GM10266 (cell line): ENCODE measurements at regions not wholly inside any gene's neighbourhood (a gene's known extent, or its start where the extent isn't known, plus 50 kb on each side); places are given as distances from the start of the nearest gene placed in this dataset.

Experiments used
- DNase-seq: peaks from one replicate; pipeline ENCODE4 v3.0.0; 2012; ENCODE audit errors: extremely low spot score
- TF ChIP-seq, protein P1 (sequence below): IDR thresholded peaks from 2 replicates; pipeline ENCODE4 v1.5.1; 2012; ENCODE audit warnings: mild to moderate bottlenecking, low read depth; ENCODE audit not compliant: control insufficient read depth, insufficient read depth; ENCODE audit errors: missing control alignments

DNA sequence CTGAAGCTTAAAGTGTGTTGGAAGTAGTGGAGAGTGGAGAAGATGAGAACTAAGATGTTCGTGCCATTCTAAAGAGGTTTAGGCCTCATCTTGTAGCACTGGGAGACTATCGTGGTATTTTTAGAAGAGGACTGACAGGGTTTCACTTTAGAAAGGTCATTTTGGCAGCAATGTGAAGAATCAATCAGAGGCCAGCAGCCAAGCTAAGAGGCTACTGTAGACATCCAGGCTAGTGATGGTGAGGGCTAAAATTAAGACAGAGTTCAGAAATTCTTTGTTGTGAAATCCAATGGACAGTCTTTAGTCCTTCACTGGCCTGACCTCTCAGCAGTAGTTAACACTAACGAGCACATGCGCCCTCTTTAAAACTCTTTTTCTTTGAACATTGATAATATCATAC lies 288.2 kb downstream of the TBL1XR1 start:
- no peak for DNase-seq
- TF ChIP-seq, protein P1, sequence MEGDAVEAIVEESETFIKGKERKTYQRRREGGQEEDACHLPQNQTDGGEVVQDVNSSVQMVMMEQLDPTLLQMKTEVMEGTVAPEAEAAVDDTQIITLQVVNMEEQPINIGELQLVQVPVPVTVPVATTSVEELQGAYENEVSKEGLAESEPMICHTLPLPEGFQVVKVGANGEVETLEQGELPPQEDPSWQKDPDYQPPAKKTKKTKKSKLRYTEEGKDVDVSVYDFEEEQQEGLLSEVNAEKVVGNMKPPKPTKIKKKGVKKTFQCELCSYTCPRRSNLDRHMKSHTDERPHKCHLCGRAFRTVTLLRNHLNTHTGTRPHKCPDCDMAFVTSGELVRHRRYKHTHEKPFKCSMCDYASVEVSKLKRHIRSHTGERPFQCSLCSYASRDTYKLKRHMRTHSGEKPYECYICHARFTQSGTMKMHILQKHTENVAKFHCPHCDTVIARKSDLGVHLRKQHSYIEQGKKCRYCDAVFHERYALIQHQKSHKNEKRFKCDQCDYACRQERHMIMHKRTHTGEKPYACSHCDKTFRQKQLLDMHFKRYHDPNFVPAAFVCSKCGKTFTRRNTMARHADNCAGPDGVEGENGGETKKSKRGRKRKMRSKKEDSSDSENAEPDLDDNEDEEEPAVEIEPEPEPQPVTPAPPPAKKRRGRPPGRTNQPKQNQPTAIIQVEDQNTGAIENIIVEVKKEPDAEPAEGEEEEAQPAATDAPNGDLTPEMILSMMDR: no peak

DNA sequence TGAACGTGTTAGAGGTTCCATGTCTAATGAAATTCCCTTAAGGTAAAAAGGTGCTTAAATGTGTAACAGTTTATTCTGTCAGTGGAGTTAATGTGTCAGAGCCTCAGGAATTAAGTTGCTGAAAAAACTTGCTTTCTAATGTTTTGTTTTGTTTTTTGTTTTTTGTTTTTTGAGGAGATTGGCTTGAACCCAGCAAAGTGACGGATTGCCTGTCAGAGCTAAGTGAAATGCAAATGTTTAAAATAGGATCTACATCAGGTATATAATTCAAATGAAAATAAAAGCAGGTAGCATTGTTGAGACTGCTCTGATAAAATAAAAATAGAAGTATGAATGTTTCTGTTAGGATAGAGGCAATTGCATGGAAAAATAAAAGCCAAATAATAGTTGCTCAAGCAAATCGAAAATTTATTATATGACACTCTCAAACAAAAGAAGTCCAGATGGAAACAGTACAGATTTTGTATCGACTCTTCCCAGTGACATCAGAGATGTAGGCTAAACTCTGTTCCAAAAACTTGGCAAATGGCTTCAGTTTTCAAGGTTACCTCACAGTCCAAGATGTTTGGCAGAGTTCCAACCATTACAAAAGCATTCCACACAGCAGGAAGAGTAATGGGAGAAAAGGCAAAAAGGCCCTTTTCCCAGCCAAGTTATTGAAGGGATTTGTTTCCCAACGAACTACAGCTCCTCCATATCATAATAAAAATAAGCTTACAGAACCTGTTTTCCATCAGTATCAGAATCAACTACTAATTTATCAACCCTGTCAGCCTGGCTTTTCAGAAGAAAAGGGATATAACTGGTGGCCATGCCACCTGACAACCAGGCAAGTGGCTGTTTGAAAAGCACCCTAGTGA lies 291.0 kb downstream of the TBL1XR1 start:
- no peak for DNase-seq
- TF ChIP-seq, protein P1: no peak

DNA sequence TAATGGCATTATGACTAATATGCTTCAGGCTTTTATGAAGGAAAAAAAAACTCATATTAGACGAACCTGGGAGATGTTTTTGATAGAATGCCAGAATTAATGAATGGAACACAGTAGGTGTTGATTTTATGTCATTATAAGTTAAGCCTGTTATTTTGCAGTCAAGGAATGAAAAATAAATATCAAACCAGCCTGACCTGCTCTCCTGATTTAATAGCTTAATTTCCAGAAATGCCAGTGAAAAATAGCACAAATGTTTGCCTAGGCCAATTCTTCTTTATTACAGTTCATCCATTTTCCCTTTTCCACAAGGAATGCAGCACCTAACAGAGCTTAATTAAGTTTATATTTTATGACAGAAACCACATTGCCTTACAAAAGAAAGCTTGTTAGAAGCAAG lies 292.0 kb downstream of the TBL1XR1 start:
- no peak for DNase-seq

DNA sequence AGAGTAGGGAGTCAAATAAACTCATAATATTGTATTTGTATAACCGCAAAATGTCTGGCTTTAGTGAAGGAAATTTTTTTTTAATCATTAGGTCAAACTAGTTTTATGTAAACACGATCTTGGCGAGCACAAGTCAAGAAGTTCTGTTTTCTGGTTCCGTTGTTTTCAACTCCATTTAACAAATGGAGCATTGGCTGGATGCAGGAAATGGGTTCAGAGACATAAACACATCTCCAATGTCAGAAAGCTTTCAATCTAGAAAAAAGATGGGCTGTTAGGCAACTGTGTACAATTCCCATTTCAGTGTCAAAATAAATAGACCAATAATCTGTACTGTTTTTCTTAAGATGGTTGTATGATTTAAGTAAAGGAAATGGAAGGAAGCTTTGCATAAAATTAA lies 292.8 kb downstream of the TBL1XR1 start:
- DNase-seq: no peak
- TF ChIP-seq, protein P1: no peak

More for the DNA sequence above, 292.0 kb downstream of the TBL1XR1 start:
- TF ChIP-seq, protein P1: no peak

DNA sequence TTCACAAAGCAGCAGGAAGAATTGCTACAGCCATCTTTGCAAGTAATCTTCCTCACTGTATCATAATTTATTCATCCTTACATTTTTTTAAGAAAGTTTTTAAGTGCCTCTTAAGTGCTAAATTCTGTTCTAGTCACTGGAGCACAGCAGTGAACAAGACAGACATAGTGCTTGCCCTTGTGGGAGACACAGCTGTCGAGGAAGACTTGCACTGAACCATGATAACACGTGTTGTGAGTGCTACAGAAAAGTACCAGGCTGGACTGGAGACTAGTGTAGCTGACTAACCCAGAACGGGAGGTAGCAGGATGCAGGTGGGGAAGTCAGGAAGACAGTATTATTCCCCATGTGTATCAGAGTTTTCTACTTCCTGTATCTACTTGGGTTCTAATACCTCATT lies 300.6 kb downstream of the TBL1XR1 start:
- no peak for DNase-seq
- TF ChIP-seq, protein P1: no peak

DNA sequence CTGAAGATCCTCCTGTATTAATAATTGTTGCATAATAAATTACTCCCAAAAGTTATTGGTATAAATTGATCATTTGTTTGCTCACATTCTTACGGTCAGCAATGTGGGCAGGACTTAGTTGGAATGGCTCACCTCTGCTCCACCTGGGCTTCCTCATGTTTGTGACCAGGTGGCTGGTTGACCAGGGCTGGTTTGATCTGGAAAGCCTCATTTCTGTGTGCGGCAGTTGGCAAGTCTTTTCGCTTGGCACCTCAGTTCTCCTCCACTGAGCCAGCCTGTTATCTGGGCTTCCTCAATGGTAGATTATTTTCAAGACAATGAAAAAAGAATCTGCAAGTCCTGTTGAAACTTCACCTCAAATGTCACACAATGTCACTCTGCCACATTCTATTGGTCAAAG lies 301.1 kb downstream of the TBL1XR1 start:
- DNase-seq: no peak
- TF ChIP-seq, protein P1: no peak

DNA sequence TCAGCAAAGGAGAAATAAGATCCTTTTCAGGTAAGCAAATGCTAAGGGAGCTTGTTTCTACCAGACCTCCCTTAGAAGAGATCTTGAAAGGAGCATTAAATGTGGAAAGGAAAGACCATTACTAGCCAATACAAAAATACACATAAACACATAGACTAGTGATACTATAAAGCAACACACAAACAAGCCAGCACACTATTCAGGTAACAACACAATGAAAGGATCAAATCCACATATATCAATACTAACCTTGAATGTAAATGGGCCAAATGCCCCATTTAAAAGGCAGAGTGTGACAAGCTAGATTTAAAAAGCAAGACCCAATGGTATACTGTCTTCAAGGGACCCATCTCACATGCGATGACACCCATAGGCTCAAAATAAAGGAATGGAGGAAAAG lies 317.6 kb downstream of the TBL1XR1 start:
- DNase-seq: no peak
- TF ChIP-seq, protein P1: no peak
